ENCODE measurements at regions not wholly inside any gene's neighbourhood (a gene's known extent, or its start where the extent isn't known, plus 50 kb on each side); places are given as distances from the start of the nearest gene placed in this dataset.

- no peak overlapping the region for H3K27ac ChIP-seq (ENCODE audit: low read depth in 1 of 2, low read length in 2 of 2)
- 85% methylated on average over 8 of the region's 8 CpGs for WGBS
- DNase-seq (ENCODE audit: low spot score) = no peak
Measured at GRCh38 chr7:26493737-26494428, 202.2 kb downstream of the SNX10 start.

GRCh38 chr7:26495569-26495968 is 203.9 kb downstream of the SNX10 start:
- Histone ChIP-seq H3K4me1 (ENCODE audit: control insufficient read depth in 4 of 4, insufficient read depth in 4 of 4, low read length in 3 of 4) (no peaks in the 10 kb centered on the region), H3K27ac (ENCODE audit: low read depth in 1 of 2, low read length in 2 of 2) (no peak overlapping the region), H3K4me3 (ENCODE audit: low read depth in 1 of 3, low read length in 3 of 3) (no peak overlapping the region), H3K36me3 (ENCODE audit: control insufficient read depth in 4 of 4, insufficient read depth in 3 of 4, low read depth in 1 of 4, low read length in 3 of 4) (no peaks in the 10 kb centered on the region), H3K9me3 (ENCODE audit: control insufficient read depth in 4 of 4, low read length in 3 of 4) (no peaks in the 10 kb centered on the region), H3K9ac (ENCODE audit: low read depth in 1 of 2, low read length in 2 of 2) (no peak overlapping the region), H3K27me3 (ENCODE audit: control insufficient read depth in 4 of 4, insufficient read depth in 4 of 4, low read length in 3 of 4) (peaks cover 0 to 2% (median 0%) of the 10 kb centered on the region in 4 donors)
- no peak for DNase-seq (ENCODE audit: low spot score)
- 63% methylated on average over 2 of the region's 2 CpGs for WGBS
- no peak for TF ChIP-seq REST (IDR thresholded peaks at IDR 0.05)
- TF ChIP-seq CTCF (IDR thresholded peaks at IDR 0.05; ENCODE audit: low read depth, low read length, missing input control) = no peak
- TF ChIP-seq GABPA (IDR thresholded peaks at IDR 0.05 in 1 of 2, conservative IDR thresholded peaks at IDR 0.05 in 1 of 2) = no peak
- no peak for TF ChIP-seq ATF3 (IDR thresholded peaks at IDR 0.05)
- no peak for TF ChIP-seq RXRA (IDR thresholded peaks at IDR 0.05)
- TF ChIP-seq TAF1 (conservative IDR thresholded peaks at IDR 0.05) = no peak
- TF ChIP-seq JUND (IDR thresholded peaks at IDR 0.05) = no peak
- no peak for TF ChIP-seq NR2F2 (IDR thresholded peaks at IDR 0.05)
- TF ChIP-seq SP1 (IDR thresholded peaks at IDR 0.05) = no peak
- TF ChIP-seq HNF4G (IDR thresholded peaks at IDR 0.05) = no peak
- no peak for TF ChIP-seq MAX (IDR thresholded peaks at IDR 0.05)
- no peak for TF ChIP-seq YY1 (IDR thresholded peaks at IDR 0.05)

More at GRCh38 chr7:26493737-26494428, 202.2 kb downstream of the SNX10 start:
- TF ChIP-seq RAD21 (IDR thresholded peaks at IDR 0.05) (no peak), EGR1 (IDR thresholded peaks at IDR 0.05; ENCODE audit: low read depth in 2 of 2) (no peak), MAX (IDR thresholded peaks at IDR 0.05) (no peak)
- no peaks in the 10 kb centered on the region for H3K4me1 ChIP-seq (ENCODE audit: control insufficient read depth in 4 of 4, insufficient read depth in 4 of 4, low read length in 3 of 4)
- peaks cover 0 to 3% (median 0%) of the 10 kb centered on the region in 4 donors for H3K27me3 ChIP-seq (ENCODE audit: control insufficient read depth in 4 of 4, insufficient read depth in 4 of 4, low read length in 3 of 4)
- H3K9me3 ChIP-seq (ENCODE audit: control insufficient read depth in 4 of 4, low read length in 3 of 4) = no peaks in the 10 kb centered on the region
- no peaks in the 10 kb centered on the region for H3K36me3 ChIP-seq (ENCODE audit: control insufficient read depth in 4 of 4, insufficient read depth in 3 of 4, low read depth in 1 of 4, low read length in 3 of 4)
- no peak overlapping the region for H3K9ac ChIP-seq (ENCODE audit: low read depth in 1 of 2, low read length in 2 of 2)
- no peak overlapping the region for H3K4me3 ChIP-seq (ENCODE audit: low read depth in 1 of 3, low read length in 3 of 3)
